Peyer's patch (tissue), 4 donors: ENCODE measurements at regions not wholly inside any gene's neighbourhood (a gene's known extent, or its start where the extent isn't known, plus 50 kb on each side); places are given as distances from the start of the nearest gene placed in this dataset.

ENCODE experiments used
- DNase-seq, 3 donors: peaks; one replicate each; pipeline ENCODE4 v3.0.0-alpha.2; 2017 to 2019
- H3K27ac ChIP-seq, 4 donors: fragments of 200-600 bp; sonication (generic); one replicate each; pipeline ENCODE4 v1.5.1; 2016 to 2019
- H3K27me3 ChIP-seq, 2 donors: fragments of 200-600 bp; sonication (generic); one replicate each; pipeline ENCODE4 v1.5.1; 2019
- H3K36me3 ChIP-seq, 3 donors: fragments of 200-600 bp; sonication (generic); one replicate each; pipeline ENCODE4 v1.5.1; 2016 to 2019
- H3K4me1 ChIP-seq, 4 donors: fragments of 200-600 bp; sonication (generic); one replicate each; pipeline ENCODE4 v1.5.1; 2016 to 2019
- H3K4me3 ChIP-seq, 4 donors: fragments of 200-600 bp; sonication (generic); 1 replicate in 3 of 4; 2 replicates in 1 of 4; pipeline ENCODE4 v1.5.1; 2016 to 2019; ENCODE audit warnings: mild to moderate bottlenecking in 1 of 4
- H3K9me3 ChIP-seq, 4 donors: fragments of 200-600 bp; sonication (generic); one replicate each; pipeline ENCODE4 v1.5.1; 2016 to 2019; ENCODE audit warnings: mild to moderate bottlenecking in 1 of 4
- CTCF ChIP-seq, 6 experiments: fragments of 450-650 bp in 4 of 6; fragments of 200-600 bp in 2 of 6; sonication (generic) in 1 of 6; IDR thresholded peaks; one replicate each; pipeline ENCODE4 v1.5.1; 2017 to 2019; ENCODE audit warnings: antibody characterized with exemption in 6 of 6, mild to moderate bottlenecking in 3 of 6, moderate library complexity in 1 of 6
- POLR2A ChIP-seq, 2 donors: fragments of 450-650 bp; IDR thresholded peaks; one replicate each; pipeline ENCODE4 v1.5.1; 2017; ENCODE audit warnings: antibody characterized with exemption in 2 of 2, mild to moderate bottlenecking in 2 of 2, moderate library complexity in 2 of 2

GRCh38 chr5:112687306-112687705 is 50.4 kb upstream of the APC start:
- H3K4me3 ChIP-seq = no peak overlapping the region
- no peaks in the 10 kb centered on the region for H3K4me1 ChIP-seq
- no peak for DNase-seq
- TF ChIP-seq CTCF (IDR thresholded peaks at IDR 0.05) = no peak
- no peak for TF ChIP-seq POLR2A (IDR thresholded peaks at IDR 0.05)
- no peak overlapping the region for H3K27ac ChIP-seq
- no peaks in the 10 kb centered on the region for H3K27me3 ChIP-seq
- no peaks in the 10 kb centered on the region for H3K9me3 ChIP-seq
- no peaks in the 10 kb centered on the region for H3K36me3 ChIP-seq
